ENCODE measurements at regions not wholly inside any gene's neighbourhood (a gene's known extent, or its start where the extent isn't known, plus 50 kb on each side); places are given as distances from the start of the nearest gene placed in this dataset.

GRCh38 chr10:127812041-127812440 lies 75.1 kb downstream of the FOXI2 start:
- FAIRE-seq (no peak), DNase-seq (ENCODE audit: low read depth, low spot score) (no peak)
- dilution Hi-C loops (cut with MboI; ENCODE audit: extremely low pct_ligation_motif_present, low sequenced_read_pairs) (no loop called here), intact Hi-C loops (cut with micrococcal nuclease) (no loop called here)
- ChIA-PET POLR2A (no interaction called here), CTCF (no interaction called here)
- no peak for TF ChIP-seq EZH2 (IDR thresholded peaks at IDR 0.05; ENCODE audit: borderline replicate concordance, low read depth, low read length, severe bottlenecking)
- no peak for TF ChIP-seq MYC (IDR thresholded peaks at IDR 0.05; ENCODE audit: low read depth, low read length)
- no peak for TF ChIP-seq CTCF (IDR thresholded peaks at IDR 0.05; ENCODE audit: extremely low read depth in 1 of 2, insufficient read depth in 1 of 2, low read depth in 1 of 2, low read length in 2 of 2)
- TF ChIP-seq GATA2 (IDR thresholded peaks at IDR 0.05; ENCODE audit: insufficient read depth, insufficient read length, low read depth, low read length) = no peak
- no peak for TF ChIP-seq POLR2A (IDR thresholded peaks at IDR 0.05; ENCODE audit: low read depth, low read length)
- TF ChIP-seq JUN (IDR thresholded peaks at IDR 0.05; ENCODE audit: borderline replicate concordance, insufficient read depth, insufficient read length, low read depth) = no peak
- no peak for TF ChIP-seq POLR2AphosphoS5 (IDR thresholded peaks at IDR 0.05; ENCODE audit: insufficient read depth, low read depth, low read length)
- TF ChIP-seq MAX (IDR thresholded peaks at IDR 0.05; ENCODE audit: insufficient read depth, insufficient read length) = no peak
- no peak for TF ChIP-seq FOS (IDR thresholded peaks at IDR 0.05; ENCODE audit: borderline replicate concordance, insufficient read depth, low read length)
- no peak overlapping the region for H3K4me3 ChIP-seq (replicated peaks in 1 of 3; ENCODE audit: insufficient read depth in 1 of 3, low read depth in 1 of 3, low read length in 3 of 3)
- no peaks in the 10 kb centered on the region for H3K27me3 ChIP-seq (ENCODE audit: control insufficient read depth in 2 of 2, insufficient read depth in 2 of 2, low read length in 2 of 2)
- H3K9me3 ChIP-seq (replicated peaks; ENCODE audit: control insufficient read depth, insufficient read depth, low read length) = no peaks in the 10 kb centered on the region
- no peak overlapping the region for H3K9ac ChIP-seq (replicated peaks; ENCODE audit: extremely low read depth, insufficient read depth, low read length)
- H2AFZ ChIP-seq (ENCODE audit: low read depth, low read length) = no peak overlapping the region
- H3K4me2 ChIP-seq (ENCODE audit: insufficient read depth, low read length) = no peak overlapping the region
- H3K27ac ChIP-seq (ENCODE audit: insufficient read depth, low read depth, low read length) = no peak overlapping the region
- H3K4me1 ChIP-seq (ENCODE audit: control insufficient read depth, extremely low read depth, insufficient read depth, low read length) = no peaks in the 10 kb centered on the region
- no TSS peak for BruUV-seq (replicated peaks)
- H3K9me1 ChIP-seq (replicated peaks; ENCODE audit: control insufficient read depth, extremely low read depth, insufficient read depth, low read length) = no peaks in the 10 kb centered on the region
- no peaks in the 10 kb centered on the region for H4K20me1 ChIP-seq (replicated peaks; ENCODE audit: control insufficient read depth, extremely low read depth, insufficient read depth, low read length)
- no peaks in the 10 kb centered on the region for H3K79me2 ChIP-seq (ENCODE audit: control insufficient read depth, insufficient read depth, low read length)
- no peaks in the 10 kb centered on the region for H3K36me3 ChIP-seq (ENCODE audit: control insufficient read depth in 2 of 2, extremely low read depth in 1 of 2, insufficient read depth in 2 of 2, low read length in 2 of 2)
